Thyroid gland (tissue), 4 donors: ENCODE measurements at regions not wholly inside any gene's neighbourhood (a gene's known extent, or its start where the extent isn't known, plus 50 kb on each side); places are given as distances from the start of the nearest gene placed in this dataset.

Source experiments
- POLR2A ChIP-seq, 2 donors: fragments of 450-650 bp; IDR thresholded peaks; one replicate each; pipeline ENCODE4 v1.6.1; 2017; ENCODE audit warnings: antibody characterized with exemption in 2 of 2, mild to moderate bottlenecking in 2 of 2, moderate library complexity in 1 of 2
- TF ChIP-seq, protein P1 (sequence below), 6 experiments: fragments of 200-600 bp in 3 of 6; fragments of 450-650 bp in 3 of 6; sonication (generic) in 3 of 6; IDR thresholded peaks; one replicate each; pipeline ENCODE4 v1.5.1; 2016 to 2019; ENCODE audit warnings: antibody characterized with exemption in 6 of 6, mild to moderate bottlenecking in 2 of 6, inconsistent platforms in 1 of 6, moderate library complexity in 1 of 6

DNA sequence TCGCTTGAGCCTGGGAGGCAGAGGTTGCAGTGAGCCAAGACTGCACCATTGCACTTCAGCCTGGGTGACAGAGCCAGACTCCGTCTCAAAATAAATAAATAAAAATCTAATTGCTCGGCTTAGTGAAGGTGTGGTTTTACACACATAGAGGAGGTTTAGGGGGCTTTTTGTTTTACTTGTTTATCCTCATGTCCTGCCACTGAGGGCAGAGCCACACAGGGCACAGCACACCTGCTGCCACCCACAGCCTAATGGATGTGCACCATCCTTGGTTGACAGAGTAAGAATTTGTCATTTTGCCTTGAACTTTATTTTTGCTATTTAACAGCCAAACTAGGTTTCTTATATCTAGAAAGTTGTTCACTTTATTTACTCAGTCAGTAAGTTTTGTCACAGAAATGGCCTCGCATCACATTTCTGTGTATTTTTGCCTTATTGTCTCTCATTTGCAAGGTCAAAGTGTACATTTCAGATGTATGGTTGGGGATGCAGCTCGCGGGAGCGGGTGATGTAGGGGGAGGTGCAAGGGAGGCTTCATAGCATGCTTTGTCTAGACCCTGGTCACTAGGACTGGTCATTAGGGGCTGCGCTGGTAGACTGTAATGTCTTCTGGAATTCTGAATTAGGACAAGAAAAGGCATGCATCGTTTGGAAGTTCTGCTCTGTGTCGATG, 67.8 kb upstream of the NAA20 start:
- TF ChIP-seq, protein P1, sequence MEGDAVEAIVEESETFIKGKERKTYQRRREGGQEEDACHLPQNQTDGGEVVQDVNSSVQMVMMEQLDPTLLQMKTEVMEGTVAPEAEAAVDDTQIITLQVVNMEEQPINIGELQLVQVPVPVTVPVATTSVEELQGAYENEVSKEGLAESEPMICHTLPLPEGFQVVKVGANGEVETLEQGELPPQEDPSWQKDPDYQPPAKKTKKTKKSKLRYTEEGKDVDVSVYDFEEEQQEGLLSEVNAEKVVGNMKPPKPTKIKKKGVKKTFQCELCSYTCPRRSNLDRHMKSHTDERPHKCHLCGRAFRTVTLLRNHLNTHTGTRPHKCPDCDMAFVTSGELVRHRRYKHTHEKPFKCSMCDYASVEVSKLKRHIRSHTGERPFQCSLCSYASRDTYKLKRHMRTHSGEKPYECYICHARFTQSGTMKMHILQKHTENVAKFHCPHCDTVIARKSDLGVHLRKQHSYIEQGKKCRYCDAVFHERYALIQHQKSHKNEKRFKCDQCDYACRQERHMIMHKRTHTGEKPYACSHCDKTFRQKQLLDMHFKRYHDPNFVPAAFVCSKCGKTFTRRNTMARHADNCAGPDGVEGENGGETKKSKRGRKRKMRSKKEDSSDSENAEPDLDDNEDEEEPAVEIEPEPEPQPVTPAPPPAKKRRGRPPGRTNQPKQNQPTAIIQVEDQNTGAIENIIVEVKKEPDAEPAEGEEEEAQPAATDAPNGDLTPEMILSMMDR (IDR thresholded peaks at IDR 0.05), result no peak
- no peak for TF ChIP-seq POLR2A (IDR thresholded peaks at IDR 0.05)
